OCI-LY7 (cell line): ENCODE measurements at regions not wholly inside any gene's neighbourhood (a gene's known extent, or its start where the extent isn't known, plus 50 kb on each side); places are given as distances from the start of the nearest gene placed in this dataset.
"Not testable (repeated sequence)": the region's sequence is repeated elsewhere in the genome, so short reads cannot be mapped to it uniquely, and the experiment has no call there.

Experiments
- BruUV-seq: library from RNA; stranded (reverse); fragments of 400-500 nt; replicated peaks from 2 replicates; lab custom pipeline; 2021; lab: Mats Ljungman, UMichigan
- CTCF ChIA-PET: fragments of 300-600 bp; sonication (Branson Sonifier 250); formaldehyde crosslinking; loops from one replicate; lab custom pipeline; 2022; ENCODE audit warnings: antibody characterized with exemption; ENCODE audit not compliant: unreplicated experiment; lab: Charles Lee
- POLR2A ChIA-PET: fragments of 300-600 bp; sonication (Branson Sonifier 250); formaldehyde crosslinking; loops from one replicate; lab custom pipeline; 2022; ENCODE audit warnings: antibody characterized with exemption; lab: Charles Lee
- DNase-seq: peaks from one replicate; pipeline ENCODE4 v3.0.0-alpha.2; 2015; ENCODE audit warnings: low spot score
- H2AFZ ChIP-seq: fragments of 200-600 bp; sonication (generic), shearing (Covaris generic); 2 replicates; pipeline ENCODE4 v1.6.1; 2014; ENCODE audit warnings: mild to moderate bottlenecking, antibody characterized with exemption, low read length, moderate library complexity
- H3K27ac ChIP-seq: fragments of 200-600 bp; sonication (generic); 2 replicates; pipeline ENCODE4 v1.5.1; 2014; ENCODE audit warnings: mixed run types, low read depth, mild to moderate bottlenecking, moderate library complexity, low read length, inconsistent platforms; ENCODE audit not compliant: poor library complexity, severe bottlenecking
- H3K36me3 ChIP-seq: fragments of 200-600 bp; sonication (generic); 2 replicates; pipeline ENCODE4 v1.6.1; 2014; ENCODE audit warnings: mild to moderate bottlenecking, antibody characterized with exemption, low read length, moderate library complexity, mixed read lengths; ENCODE audit not compliant: insufficient read depth
- H3K4me1 ChIP-seq: fragments of 200-600 bp; sonication (generic); 2 replicates; pipeline ENCODE4 v1.5.1; 2014; ENCODE audit warnings: mild to moderate bottlenecking, low read length; ENCODE audit not compliant: insufficient read depth, poor library complexity, severe bottlenecking
- H3K4me2 ChIP-seq: fragments of 200-600 bp; sonication (generic); 2 replicates; pipeline ENCODE4 v1.6.1; 2014; ENCODE audit warnings: mild to moderate bottlenecking, low read length
- H3K4me3 ChIP-seq: fragments of 200-600 bp; sonication (generic); 2 replicates; pipeline ENCODE4 v1.5.1; 2014; ENCODE audit warnings: mild to moderate bottlenecking, low read depth, low read length; ENCODE audit not compliant: poor library complexity, severe bottlenecking
- H3K79me2 ChIP-seq: fragments of 200-600 bp; sonication (generic); 2 replicates; pipeline ENCODE4 v1.6.1; 2016; ENCODE audit warnings: low read depth, mild to moderate bottlenecking, low read length, moderate library complexity, mixed read lengths; ENCODE audit not compliant: insufficient read depth
- H3K9me2 ChIP-seq: fragments of 200-600 bp; sonication (generic); 2 replicates; pipeline ENCODE4 v1.6.1; 2016; ENCODE audit warnings: mild to moderate bottlenecking, low read length, mixed read lengths; ENCODE audit not compliant: insufficient read depth
- H3K9me3 ChIP-seq: fragments of 200-600 bp; sonication (generic); 2 replicates; pipeline ENCODE4 v1.6.1; 2014; ENCODE audit warnings: mild to moderate bottlenecking, mixed run types, low read length, mixed read lengths
- H4K20me1 ChIP-seq: fragments of 200-600 bp; sonication (generic); 2 replicates; pipeline ENCODE4 v1.6.1; 2014; ENCODE audit warnings: mild to moderate bottlenecking, antibody characterized with exemption, low read length, moderate library complexity, mixed read lengths; ENCODE audit not compliant: insufficient read depth
- EZH2phosphoT487 ChIP-seq: fragments of 200-600 bp; sonication (generic); IDR thresholded peaks from 2 replicates; pipeline ENCODE4 v1.6.1; 2018; ENCODE audit warnings: low read depth, borderline replicate concordance, mild to moderate bottlenecking, mixed run types, antibody characterized with exemption, low read length, moderate library complexity, mixed read lengths
- intact Hi-C: fragments of 100-400 bp; cut with micrococcal nuclease; formaldehyde crosslinking; loops from one replicate; pipeline ENCODE4 v1.10.0; 2022; ENCODE audit not compliant: unreplicated experiment
- TF ChIP-seq, protein P1 (sequence below): fragments of 200-600 bp; sonication (generic); conservative IDR thresholded peaks from 2 replicates; pipeline ENCODE4 v1.5.1; 2014; ENCODE audit warnings: mild to moderate bottlenecking, antibody characterized with exemption, low read length, moderate library complexity, mixed read lengths

DNA sequence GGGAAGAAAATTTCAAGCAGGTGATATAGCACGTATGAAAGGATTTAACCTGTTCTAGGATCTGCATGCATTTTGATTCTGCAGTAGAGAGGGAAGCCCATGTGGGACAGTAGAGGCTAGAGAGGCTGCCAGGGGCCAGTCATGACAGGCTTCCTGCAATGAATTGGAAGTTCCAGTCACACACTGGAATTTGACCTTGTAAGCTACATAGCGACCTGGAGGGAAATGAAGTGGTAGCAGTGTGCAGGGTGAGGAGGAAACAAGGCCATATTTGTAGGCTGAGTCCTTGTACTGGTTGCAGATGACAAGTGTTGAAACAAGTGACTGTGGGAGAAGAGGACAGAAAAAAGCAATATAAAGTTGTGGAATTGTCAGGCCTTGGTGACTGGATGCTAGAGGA lies 58.6 kb upstream of the OLIG3 start:
- Histone ChIP-seq H3K9me2 (no peaks in the 10 kb centered on the region), H3K36me3 (no peaks in the 10 kb centered on the region), H2AFZ (no peak overlapping the region), H3K4me2 (no peak overlapping the region), H3K4me3 (no peak overlapping the region), H3K27ac (no peak overlapping the region), H4K20me1 (no peaks in the 10 kb centered on the region), H3K4me1 (no peaks in the 10 kb centered on the region), H3K79me2 (no peaks in the 10 kb centered on the region), H3K9me3 (no peaks in the 10 kb centered on the region)
- no peak for TF ChIP-seq EZH2phosphoT487
- TF ChIP-seq, protein P1, sequence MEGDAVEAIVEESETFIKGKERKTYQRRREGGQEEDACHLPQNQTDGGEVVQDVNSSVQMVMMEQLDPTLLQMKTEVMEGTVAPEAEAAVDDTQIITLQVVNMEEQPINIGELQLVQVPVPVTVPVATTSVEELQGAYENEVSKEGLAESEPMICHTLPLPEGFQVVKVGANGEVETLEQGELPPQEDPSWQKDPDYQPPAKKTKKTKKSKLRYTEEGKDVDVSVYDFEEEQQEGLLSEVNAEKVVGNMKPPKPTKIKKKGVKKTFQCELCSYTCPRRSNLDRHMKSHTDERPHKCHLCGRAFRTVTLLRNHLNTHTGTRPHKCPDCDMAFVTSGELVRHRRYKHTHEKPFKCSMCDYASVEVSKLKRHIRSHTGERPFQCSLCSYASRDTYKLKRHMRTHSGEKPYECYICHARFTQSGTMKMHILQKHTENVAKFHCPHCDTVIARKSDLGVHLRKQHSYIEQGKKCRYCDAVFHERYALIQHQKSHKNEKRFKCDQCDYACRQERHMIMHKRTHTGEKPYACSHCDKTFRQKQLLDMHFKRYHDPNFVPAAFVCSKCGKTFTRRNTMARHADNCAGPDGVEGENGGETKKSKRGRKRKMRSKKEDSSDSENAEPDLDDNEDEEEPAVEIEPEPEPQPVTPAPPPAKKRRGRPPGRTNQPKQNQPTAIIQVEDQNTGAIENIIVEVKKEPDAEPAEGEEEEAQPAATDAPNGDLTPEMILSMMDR = no peak
- BruUV-seq = no TSS peak
- intact Hi-C loops = no loop called here
- ChIA-PET CTCF (no interaction called here), POLR2A (no interaction called here)
- no peak for DNase-seq

DNA sequence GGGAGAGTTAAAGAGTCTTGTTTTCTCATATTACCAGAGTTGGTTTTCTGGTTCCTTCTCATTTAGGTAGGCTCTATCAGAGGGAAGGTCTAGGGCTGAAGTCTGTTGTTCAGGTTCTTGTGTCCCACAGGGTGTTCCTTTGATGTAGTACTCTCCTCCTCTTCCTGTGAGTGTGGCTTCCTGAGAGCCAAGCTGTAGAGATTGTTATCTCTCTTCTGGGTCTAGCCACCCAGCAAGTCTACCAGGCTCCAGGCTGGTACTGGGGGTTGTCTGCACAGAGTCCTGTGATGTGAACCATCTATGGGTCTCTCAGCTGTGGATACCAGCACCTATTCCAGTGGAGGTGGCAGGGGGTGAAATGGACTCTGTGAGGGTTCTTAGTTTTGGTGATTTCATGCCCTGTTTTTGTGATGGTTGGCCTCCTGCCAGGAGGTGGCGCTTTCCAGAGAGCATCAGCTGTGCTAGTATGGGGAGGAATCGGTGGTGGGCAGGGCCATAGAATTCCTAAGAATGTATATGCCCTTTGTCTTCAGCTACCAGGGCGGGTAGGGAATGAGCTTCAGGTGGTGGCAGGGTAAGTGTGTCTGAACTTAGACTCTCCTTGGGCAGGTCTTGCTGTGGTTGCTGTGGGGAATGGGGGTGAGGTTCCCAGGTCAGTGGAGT lies 65.5 kb upstream of the OLIG3 start:
- H3K27ac ChIP-seq, H3K36me3 ChIP-seq, H4K20me1 ChIP-seq, intact Hi-C loops, BruUV-seq, H3K4me3 ChIP-seq, H2AFZ ChIP-seq, H3K4me1 ChIP-seq, H3K4me2 ChIP-seq, H3K9me2 ChIP-seq, CTCF ChIA-PET, H3K9me3 ChIP-seq, DNase-seq, H3K79me2 ChIP-seq: not testable (repeated sequence)
- POLR2A ChIA-PET = interaction anchor here (0.6 kb wide), 1 partner anchor 9 kb away, joined by 3 read pairs; no protein-coding TSS in a partner anchor
- TF ChIP-seq, protein P1 = peak; percentile 53

DNA sequence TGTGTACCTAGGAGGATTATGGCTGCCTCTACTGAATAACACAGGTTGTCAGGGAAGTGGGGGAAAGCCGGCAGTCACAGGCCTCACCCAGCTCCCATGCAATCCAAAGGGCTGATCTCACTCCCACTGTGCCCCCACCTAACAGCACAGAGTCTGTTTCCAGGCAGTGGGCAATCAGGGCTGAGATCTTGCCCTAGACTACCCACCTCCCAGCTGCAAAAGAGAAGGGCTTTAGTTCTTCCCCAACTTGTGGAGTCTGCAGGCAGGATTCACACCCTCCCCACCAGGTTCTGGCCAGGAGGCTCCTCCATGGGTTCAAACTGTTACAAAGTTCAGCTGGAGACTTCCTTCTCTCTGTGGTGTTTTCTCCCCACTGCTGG lies 66.0 kb upstream of the OLIG3 start:
- BruUV-seq = no TSS peak
- TF ChIP-seq, protein P1 = no peak
- TF ChIP-seq EZH2phosphoT487 = no peak
- Histone ChIP-seq H3K36me3 (no peaks in the 10 kb centered on the region), H2AFZ (no peak overlapping the region), H3K4me2 (no peak overlapping the region), H3K9me3 (no peaks in the 10 kb centered on the region), H4K20me1 (no peaks in the 10 kb centered on the region), H3K4me1 (no peaks in the 10 kb centered on the region), H3K79me2 (no peaks in the 10 kb centered on the region), H3K27ac (no peak overlapping the region), H3K9me2 (no peaks in the 10 kb centered on the region), H3K4me3 (no peak overlapping the region)
- ChIA-PET CTCF (no interaction called here), POLR2A (no interaction called here)
- no peak for DNase-seq
- intact Hi-C loops = no loop called here
